Skeletal muscle satellite cell (primary cell): ENCODE measurements at regions not wholly inside any gene's neighbourhood (a gene's known extent, or its start where the extent isn't known, plus 50 kb on each side); places are given as distances from the start of the nearest gene placed in this dataset.
"Not testable (repeated sequence)": the region's sequence is repeated elsewhere in the genome, so short reads cannot be mapped to it uniquely, and the experiment has no call there.

Source experiments
- H3K27me3 ChIP-seq: 2 replicates; pipeline ENCODE4 v1.7.0; 2013; ENCODE audit warnings: low read length; ENCODE audit not compliant: control insufficient read depth, insufficient read depth
- H3K36me3 ChIP-seq: 2 replicates; pipeline ENCODE4 v1.7.0; 2013; ENCODE audit warnings: mild to moderate bottlenecking, control low read depth, low read length; ENCODE audit not compliant: insufficient read depth
- H3K4me1 ChIP-seq: 2 replicates; pipeline ENCODE4 v1.7.0; 2013; ENCODE audit warnings: low read length; ENCODE audit not compliant: control insufficient read depth, insufficient read depth
- H3K4me2 ChIP-seq: 2 replicates; pipeline ENCODE4 v1.7.0; 2013; ENCODE audit warnings: mild to moderate bottlenecking, low read length
- H3K4me3 ChIP-seq: 2 replicates; pipeline ENCODE4 v1.7.0; 2013; ENCODE audit warnings: low read length
- H3K9ac ChIP-seq: 2 replicates; pipeline ENCODE4 v1.7.0; 2013; ENCODE audit warnings: mild to moderate bottlenecking, low read depth, low read length, moderate library complexity
- H3K9me3 ChIP-seq: replicated peaks from 2 replicates; pipeline ENCODE4 v1.7.0; 2013; ENCODE audit warnings: mild to moderate bottlenecking, control low read depth, low read length

DNA sequence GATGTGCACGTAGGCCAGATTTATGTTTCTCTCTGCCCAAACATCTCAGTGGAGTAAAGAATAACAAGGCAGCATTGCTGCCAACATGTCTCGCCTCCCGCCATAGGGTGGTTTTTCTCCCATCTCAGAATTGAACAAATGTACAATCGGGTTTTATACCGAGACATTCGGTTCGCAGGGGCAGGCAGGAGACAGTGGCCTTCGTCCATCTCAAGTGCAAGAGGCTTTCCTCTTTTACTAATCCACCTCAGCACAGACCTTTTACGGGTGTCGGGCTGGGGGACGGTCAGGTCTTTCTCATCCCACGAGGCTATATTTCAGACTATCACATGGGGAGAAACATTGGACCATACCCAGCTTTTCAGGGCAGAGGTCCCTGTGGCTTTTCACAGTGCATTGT is 118.9 kb upstream of the LARP1 start:
- not testable (repeated sequence) for H3K4me1 ChIP-seq, H3K9me3 ChIP-seq, H3K27me3 ChIP-seq, H3K4me3 ChIP-seq, H3K9ac ChIP-seq, H3K36me3 ChIP-seq, H3K4me2 ChIP-seq

DNA sequence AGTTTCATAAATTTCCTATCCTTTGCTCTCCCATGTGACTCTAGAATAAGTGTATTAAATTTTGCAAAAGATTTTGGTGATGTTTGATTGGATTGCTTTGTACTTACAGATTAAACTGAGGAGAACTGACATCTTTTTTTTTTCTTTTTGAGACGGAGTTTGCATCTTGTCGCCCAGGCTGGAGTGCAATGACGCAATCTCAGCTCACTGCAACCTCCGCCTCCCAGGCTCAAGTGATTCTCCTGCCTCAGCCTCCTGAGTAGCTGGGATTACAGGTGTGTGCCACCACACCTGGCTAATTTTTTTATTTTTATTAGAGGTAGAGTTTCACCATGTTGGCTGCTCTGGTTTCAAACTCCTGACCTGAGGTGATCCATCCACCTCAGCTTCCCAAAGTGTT is 121.4 kb upstream of the LARP1 start:
- H3K27me3 ChIP-seq, H3K4me3 ChIP-seq, H3K9me3 ChIP-seq, H3K4me1 ChIP-seq, H3K9ac ChIP-seq, H3K36me3 ChIP-seq, H3K4me2 ChIP-seq: not testable (repeated sequence)

- H3K36me3 ChIP-seq = no peaks in the 10 kb centered on the region
- no peak overlapping the region for H3K4me2 ChIP-seq
- H3K4me3 ChIP-seq = no peak overlapping the region
- no peak overlapping the region for H3K9ac ChIP-seq
- H3K27me3 ChIP-seq = peaks cover 16% of the 10 kb centered on the region
- no peaks in the 10 kb centered on the region for H3K4me1 ChIP-seq
- H3K9me3 ChIP-seq = no peaks in the 10 kb centered on the region
These were observed 124.0 kb upstream of the LARP1 start for GRCh38 chr5:154631141-154631540.

- H3K9ac ChIP-seq = no peak overlapping the region
- H3K27me3 ChIP-seq = peaks cover 16% of the 10 kb centered on the region
- H3K4me2 ChIP-seq = no peak overlapping the region
- H3K4me3 ChIP-seq = no peak overlapping the region
- no peaks in the 10 kb centered on the region for H3K4me1 ChIP-seq
- no peaks in the 10 kb centered on the region for H3K9me3 ChIP-seq
- no peaks in the 10 kb centered on the region for H3K36me3 ChIP-seq
These were observed 124.8 kb upstream of the LARP1 start for GRCh38 chr5:154630410-154630809.

DNA sequence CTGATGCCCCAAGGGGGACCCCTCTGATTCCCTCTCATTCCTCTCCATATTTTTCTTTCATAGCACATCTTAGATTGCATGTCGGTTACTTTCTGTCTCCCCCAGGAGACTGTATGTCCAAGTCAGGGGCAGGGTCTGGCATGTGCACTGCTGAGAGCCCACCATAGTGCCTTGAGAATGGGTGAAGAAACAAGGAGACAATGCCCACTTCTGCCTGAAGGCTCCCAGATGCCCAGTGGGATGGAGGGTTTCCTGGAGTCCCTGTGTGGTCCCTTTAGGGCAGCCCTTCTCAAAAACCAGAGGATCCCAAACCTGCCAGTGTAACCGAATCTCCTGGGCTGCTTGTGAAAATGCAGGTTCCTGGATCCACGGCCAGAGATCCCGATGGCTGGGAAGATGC is 126.5 kb upstream of the LARP1 start:
- Histone ChIP-seq H3K27me3 (peaks cover 31% of the 10 kb centered on the region), H3K4me3 (no peak overlapping the region), H3K9ac (no peak overlapping the region), H3K4me2 (no peak overlapping the region), H3K36me3 (no peaks in the 10 kb centered on the region), H3K9me3 (no peaks in the 10 kb centered on the region), H3K4me1 (no peaks in the 10 kb centered on the region)

DNA sequence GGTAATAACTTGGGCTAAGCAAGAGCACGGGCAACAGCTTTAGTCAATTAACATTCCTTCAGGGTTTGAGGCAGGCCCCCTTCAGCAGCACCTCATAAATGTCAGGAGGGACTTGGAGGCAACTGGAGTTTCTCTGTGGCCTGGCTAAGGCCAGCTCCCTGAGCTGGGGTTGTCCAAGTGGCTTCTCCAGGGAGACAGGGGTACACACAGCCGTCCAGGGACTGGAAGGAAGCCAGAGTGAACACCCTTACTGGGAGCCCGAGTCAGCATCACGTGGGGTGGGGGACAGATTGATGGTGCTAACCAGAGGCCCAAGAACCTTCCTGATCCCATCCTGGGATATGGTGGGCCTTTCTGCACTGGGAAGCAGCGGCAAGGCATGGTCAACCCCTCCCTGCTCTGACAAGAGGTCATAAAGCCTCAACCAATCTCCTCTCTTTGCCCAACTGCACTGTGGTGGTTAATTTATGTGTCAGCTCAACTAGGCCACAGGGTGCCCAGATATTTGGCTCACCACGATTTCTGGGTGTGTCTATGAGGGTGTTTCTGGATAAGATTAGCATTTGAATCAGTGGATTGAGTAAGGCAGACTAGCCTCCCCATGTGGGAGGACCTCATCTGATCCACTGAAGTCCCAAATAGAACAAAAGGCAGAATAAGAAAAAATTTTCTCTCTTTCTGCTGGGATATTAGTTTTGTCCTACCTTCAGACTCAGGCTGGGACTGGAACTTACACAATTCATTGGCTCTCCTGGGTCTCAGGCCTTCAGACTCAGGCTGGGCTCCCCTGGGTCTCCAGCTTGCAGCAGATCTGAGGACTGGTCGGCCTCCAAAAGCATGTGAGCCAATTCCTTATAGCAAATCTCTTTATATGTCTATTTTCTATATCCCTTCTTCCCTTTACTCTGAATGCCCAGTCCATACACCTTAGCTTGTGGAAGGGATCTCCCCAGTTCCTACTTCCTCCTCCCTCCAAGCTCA is 127.2 kb upstream of the LARP1 start:
- no peaks in the 10 kb centered on the region for H3K36me3 ChIP-seq
- H3K9me3 ChIP-seq = no peaks in the 10 kb centered on the region
- H3K27me3 ChIP-seq = peaks cover 31% of the 10 kb centered on the region
- no peak overlapping the region for H3K4me3 ChIP-seq
- H3K4me2 ChIP-seq = no peak overlapping the region
- H3K9ac ChIP-seq = no peak overlapping the region
- no peaks in the 10 kb centered on the region for H3K4me1 ChIP-seq

- Histone ChIP-seq H3K4me1 (no peaks in the 10 kb centered on the region), H3K4me3 (no peak overlapping the region), H3K9ac (no peak overlapping the region), H3K36me3 (no peaks in the 10 kb centered on the region), H3K27me3 (peaks cover 29% of the 10 kb centered on the region), H3K9me3 (no peaks in the 10 kb centered on the region), H3K4me2 (no peak overlapping the region)
These were observed 128.2 kb upstream of the LARP1 start for GRCh38 chr5:154626876-154627557.

- no peak overlapping the region for H3K4me3 ChIP-seq
- H3K9me3 ChIP-seq = no peaks in the 10 kb centered on the region
- peaks cover 37% of the 10 kb centered on the region for H3K27me3 ChIP-seq
- H3K4me2 ChIP-seq = no peak overlapping the region
- H3K4me1 ChIP-seq = no peaks in the 10 kb centered on the region
- H3K36me3 ChIP-seq = no peaks in the 10 kb centered on the region
- no peak overlapping the region for H3K9ac ChIP-seq
These were observed 130.1 kb upstream of the LARP1 start for GRCh38 chr5:154625031-154625430.

GRCh38 chr5:154624341-154624740 is 130.8 kb upstream of the LARP1 start:
- H3K4me3 ChIP-seq = no peak overlapping the region
- no peaks in the 10 kb centered on the region for H3K36me3 ChIP-seq
- H3K4me1 ChIP-seq = no peaks in the 10 kb centered on the region
- H3K9me3 ChIP-seq = no peaks in the 10 kb centered on the region
- no peak overlapping the region for H3K4me2 ChIP-seq
- H3K9ac ChIP-seq = no peak overlapping the region
- peaks cover 43% of the 10 kb centered on the region for H3K27me3 ChIP-seq

DNA sequence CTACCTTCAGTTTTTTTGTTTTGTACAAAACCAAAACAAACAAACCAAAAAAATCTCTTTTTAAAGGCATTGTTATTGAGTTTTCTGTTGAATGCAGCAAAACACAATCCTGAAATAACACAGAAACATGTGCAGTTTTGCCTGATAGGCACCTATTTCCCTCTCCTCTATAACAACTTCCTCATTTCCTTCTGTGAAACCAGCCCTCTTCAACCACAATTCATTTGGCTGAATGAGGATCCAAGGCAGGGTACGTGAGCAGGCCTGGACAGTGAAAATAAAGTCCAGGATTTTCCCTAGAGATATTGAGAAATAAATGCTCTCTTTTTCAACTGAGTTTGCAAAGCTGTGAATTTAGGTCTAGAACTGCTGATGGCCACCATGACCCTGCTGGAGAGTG is 134.8 kb upstream of the LARP1 start:
- Histone ChIP-seq H3K9ac (no peak overlapping the region), H3K36me3 (no peaks in the 10 kb centered on the region), H3K4me1 (peaks cover 5% of the 10 kb centered on the region), H3K27me3 (peaks cover 37% of the 10 kb centered on the region), H3K9me3 (no peaks in the 10 kb centered on the region), H3K4me3 (no peak overlapping the region), H3K4me2 (no peak overlapping the region)

GRCh38 chr5:154618696-154619095 is 136.5 kb upstream of the LARP1 start:
- H3K36me3 ChIP-seq = no peaks in the 10 kb centered on the region
- H3K4me2 ChIP-seq = no peak overlapping the region
- H3K9me3 ChIP-seq = no peaks in the 10 kb centered on the region
- H3K27me3 ChIP-seq = peaks cover 39% of the 10 kb centered on the region
- peaks cover 5% of the 10 kb centered on the region for H3K4me1 ChIP-seq
- H3K9ac ChIP-seq = no peak overlapping the region
- H3K4me3 ChIP-seq = no peak overlapping the region
